GM23338 (cell line): ENCODE measurements at regions not wholly inside any gene's neighbourhood (a gene's known extent, or its start where the extent isn't known, plus 50 kb on each side); places are given as distances from the start of the nearest gene placed in this dataset.
"Not testable (repeated sequence)": the region's sequence is repeated elsewhere in the genome, so short reads cannot be mapped to it uniquely, and the experiment has no call there.

Experiments
- CTCF ChIP-seq, 2 experiments: fragments of 200-600 bp in 1 of 2; sonication (generic) in 1 of 2; conservative IDR thresholded peaks; 2 replicates each; pipeline versions ENCODE4 v1.5.1 to v1.6.1; 2016 to 2017; ENCODE audit warnings: antibody characterized with exemption in 2 of 2, low read depth in 2 of 2, mild to moderate bottlenecking in 2 of 2, moderate library complexity in 1 of 2
- EZH2 ChIP-seq: fragments of 200-600 bp; sonication (generic); IDR thresholded peaks from one replicate; pipeline ENCODE4 v1.8.0; 2017; ENCODE audit warnings: antibody characterized with exemption, mild to moderate bottlenecking, low read depth; ENCODE audit not compliant: unreplicated experiment
- NANOG ChIP-seq: IDR thresholded peaks from 2 replicates; pipeline ENCODE4 v1.6.1; 2016; ENCODE audit warnings: antibody characterized with exemption, borderline replicate concordance
- POLR2AphosphoS5 ChIP-seq: IDR thresholded peaks from 2 replicates; pipeline ENCODE4 v1.6.1; 2016; ENCODE audit warnings: antibody characterized with exemption, low read depth

- TF ChIP-seq POLR2AphosphoS5; CTCF (conservative IDR thresholded peaks at IDR 0.05; ENCODE audit: low read depth in 2 of 2); EZH2; NANOG: not testable (repeated sequence)
Observed at GRCh38 chr1:194357573-194358207, 1171.3 kb upstream of the B3GALT2 start.
